ENCODE measurements at regions not wholly inside any gene's neighbourhood (a gene's known extent, or its start where the extent isn't known, plus 50 kb on each side); places are given as distances from the start of the nearest gene placed in this dataset.

DNA sequence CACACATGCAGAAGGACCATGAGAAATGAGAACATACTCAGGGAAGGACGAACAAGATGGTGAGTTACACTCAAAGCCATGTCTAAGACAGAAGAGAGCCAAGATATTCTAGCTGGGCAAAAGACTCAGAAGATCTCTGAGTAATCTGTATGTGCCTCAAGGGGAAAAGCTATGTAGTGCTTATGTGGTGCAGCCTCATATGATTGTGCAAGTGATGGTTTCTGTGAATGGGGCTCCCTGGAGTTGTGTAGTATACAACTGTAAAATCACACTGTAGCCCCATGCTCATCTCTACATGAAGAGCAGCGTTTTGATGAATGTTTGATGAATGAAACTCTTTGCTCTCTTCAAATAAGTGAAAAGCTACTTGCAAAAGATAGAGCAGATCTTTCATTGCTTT lies 57.5 kb downstream of the OSR1 start:
- DNase-seq = no peak

- DNase-seq = no peak
These were observed 58.9 kb downstream of the OSR1 start for GRCh38 chr2:19299522-19299921.

DNA sequence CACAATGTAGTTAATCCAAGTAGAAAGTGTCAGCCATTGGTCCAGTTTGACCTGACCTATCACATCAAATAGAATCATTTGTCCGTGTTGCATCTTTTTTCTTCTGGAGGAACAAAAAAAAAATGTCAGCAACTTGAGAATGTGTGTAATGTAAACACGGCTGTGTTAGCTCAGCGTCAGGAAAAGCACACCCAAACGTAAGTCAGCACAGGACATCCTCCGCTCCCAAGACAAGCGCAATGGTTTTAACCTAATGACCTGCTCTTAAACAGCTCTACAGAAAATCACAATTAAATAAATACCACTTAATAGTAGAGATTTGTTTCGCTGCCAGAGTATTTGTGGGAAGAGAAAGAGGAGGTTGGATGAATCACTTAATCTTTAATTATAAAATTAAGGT lies 59.4 kb downstream of the OSR1 start:
- DNase-seq = no peak

GRCh38 chr2:19297716-19298115 lies 60.7 kb downstream of the OSR1 start:
- DNase-seq = no peak

DNA sequence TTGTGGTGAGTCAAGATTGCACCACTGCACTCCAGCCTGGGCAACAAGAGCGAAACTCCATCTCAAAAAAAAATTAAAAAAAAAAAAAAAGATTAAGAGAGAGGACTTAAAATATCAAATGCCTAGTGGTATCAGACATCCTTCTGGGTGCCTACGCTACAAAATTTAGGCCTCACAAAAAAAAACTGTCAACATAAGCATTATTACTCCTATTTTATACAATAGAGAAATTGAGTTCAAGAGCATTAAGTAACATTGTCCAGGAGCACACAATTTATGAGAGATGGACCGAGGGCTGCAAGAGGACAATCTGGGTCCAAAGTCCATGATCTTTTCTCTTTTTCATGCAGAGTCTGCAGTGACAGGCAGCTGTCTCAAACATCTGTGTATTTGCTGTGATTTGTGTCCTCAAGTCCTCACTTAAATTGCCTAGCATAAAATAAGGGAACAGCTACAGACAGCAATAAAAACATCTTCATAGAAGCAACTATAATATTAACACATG lies 62.4 kb downstream of the OSR1 start:
- no peak for DNase-seq

DNA sequence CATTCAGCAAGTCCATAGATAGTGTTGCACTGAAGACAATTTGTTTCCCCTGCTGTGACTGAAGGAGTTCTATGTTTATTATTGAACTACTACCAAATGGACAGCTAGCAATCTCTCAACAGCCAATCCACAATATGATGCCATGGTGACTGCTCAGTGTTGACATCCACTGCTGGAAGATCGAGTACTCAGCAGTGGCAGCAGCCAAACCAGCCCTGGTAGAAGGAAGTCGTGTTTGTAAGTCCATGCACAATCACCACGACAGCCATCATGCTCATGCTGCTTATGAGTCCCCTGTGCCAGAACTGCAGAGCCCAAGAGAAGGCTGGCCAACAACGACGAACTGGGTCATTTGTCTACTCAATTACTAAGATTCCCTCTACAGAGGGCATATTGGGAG lies 66.4 kb downstream of the OSR1 start:
- DNase-seq = no peak

- no peak for DNase-seq
These were observed 70.1 kb downstream of the OSR1 start for GRCh38 chr2:19288291-19288690.

DNA sequence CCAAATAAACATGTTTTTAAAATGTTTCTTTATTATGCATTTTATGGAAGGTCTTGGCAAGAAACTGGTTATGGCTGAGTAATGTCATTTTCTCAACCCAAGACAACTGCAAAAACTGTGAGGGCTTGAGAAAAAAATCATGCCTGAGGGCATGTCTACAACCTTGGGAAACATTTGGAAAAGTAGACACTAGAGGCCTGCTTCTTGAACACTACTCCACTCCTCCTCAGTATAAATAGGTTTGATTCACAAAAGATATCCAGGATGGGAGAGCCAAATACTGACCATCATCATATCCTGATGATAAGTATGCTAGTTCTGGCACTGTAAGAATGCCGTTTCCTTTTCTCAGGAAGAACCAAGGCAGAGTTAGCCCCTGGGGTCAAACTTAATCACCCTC lies 71.1 kb downstream of the OSR1 start:
- no peak for DNase-seq

GRCh38 chr2:19282305-19282704 lies 76.1 kb downstream of the OSR1 start:
- no peak for DNase-seq

DNA sequence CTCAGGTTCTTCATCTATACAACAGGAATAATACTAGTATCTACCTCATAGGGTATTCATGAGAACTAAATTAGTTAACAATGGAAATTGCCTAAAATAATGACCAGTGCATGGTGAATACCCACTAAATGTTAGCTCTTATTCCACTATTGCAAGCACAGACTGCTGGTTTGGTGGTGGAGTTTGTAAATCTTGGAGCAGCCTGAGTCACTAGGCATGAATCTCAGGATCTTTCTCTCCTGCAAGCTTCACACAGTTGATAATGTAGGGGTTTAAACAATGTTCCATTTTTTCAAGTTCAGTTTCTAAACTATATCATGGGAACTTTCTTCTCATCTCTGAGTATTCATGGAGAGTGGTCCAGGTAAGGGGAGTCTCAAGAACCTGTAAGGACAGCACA lies 84.0 kb downstream of the OSR1 start:
- no peak for DNase-seq

DNA sequence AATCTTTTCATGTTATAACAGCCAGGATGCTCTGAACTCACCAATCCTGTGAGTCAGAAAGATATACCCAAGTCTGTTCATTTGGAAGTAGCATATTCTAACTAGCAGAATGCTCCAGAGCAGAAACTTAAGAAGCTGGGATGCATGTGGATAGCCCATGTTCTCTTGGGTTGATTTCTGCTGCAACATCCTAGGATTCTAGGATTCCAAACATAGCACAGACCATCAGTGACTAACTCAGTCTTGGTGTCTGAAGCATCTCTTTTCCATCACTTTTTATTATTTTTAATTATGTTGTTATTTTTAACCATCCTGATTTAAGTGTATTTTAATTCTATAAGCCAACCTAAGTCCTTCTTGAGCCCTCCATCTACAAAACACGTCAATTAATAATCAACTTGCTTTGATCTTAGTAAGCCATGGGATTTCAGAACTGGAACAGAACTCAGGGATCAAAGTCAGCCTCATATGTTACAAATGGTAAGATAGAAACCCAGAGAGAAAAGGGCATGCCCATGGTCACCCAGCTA lies 85.4 kb downstream of the OSR1 start:
- DNase-seq = no peak

DNA sequence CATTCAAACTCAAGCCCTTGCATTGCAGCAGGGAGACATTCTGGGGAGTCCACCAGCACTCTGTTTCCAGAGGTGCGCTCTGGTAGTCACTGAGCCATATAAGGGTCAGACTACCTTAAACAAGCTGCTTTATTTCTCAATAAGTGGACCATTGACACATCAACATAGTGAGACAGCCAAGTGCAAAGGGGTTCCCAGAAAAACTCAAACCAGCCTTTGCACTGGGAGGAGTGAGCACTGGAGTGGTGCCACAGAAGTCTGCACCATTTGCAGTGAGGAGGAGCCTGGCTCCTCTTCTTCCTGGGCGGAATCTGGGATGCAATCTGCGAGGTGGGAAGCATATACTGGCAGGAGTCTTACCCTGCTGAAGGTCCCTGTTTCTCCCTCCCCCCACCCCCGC lies 86.4 kb downstream of the OSR1 start:
- no peak for DNase-seq

DNA sequence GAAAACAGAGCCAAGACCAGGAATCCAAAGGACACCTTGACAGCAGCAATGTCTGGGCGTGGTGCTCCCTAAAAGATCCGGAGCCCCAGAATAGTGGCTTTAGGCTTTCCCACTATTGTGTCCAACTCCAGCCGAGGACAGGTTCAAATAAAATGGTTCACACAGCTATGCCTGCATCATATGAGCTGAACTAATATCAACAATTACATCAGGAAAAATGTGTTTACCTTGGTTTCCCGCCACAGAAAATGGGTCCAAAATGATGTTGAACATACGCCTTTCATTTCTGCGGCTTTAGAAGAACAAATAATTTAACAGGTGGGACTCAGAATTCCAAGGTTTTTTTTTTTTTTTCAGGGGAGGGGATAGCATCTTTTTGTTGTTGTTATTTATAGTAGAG lies 93.6 kb downstream of the OSR1 start:
- no peak for DNase-seq

DNA sequence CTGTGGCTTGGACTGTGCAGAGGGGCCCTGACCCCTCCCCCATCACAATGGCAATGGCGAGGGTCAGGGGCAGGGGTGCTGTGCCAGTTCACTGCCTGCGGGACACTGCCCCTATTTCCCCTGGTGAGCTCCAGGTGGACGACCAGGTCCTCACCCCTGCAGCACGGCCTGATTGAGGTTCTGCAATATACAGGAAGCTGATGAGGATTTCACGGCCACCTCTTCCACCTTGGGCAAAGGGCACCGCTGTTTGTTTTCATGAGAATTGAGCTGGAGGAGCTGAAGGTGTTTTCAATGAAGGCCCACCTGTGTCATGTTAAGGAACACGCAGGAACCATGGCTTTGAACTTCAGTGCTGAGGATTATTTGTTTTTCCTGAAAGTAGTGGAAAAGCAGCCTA lies 96.3 kb downstream of the OSR1 start:
- no peak for DNase-seq

DNA sequence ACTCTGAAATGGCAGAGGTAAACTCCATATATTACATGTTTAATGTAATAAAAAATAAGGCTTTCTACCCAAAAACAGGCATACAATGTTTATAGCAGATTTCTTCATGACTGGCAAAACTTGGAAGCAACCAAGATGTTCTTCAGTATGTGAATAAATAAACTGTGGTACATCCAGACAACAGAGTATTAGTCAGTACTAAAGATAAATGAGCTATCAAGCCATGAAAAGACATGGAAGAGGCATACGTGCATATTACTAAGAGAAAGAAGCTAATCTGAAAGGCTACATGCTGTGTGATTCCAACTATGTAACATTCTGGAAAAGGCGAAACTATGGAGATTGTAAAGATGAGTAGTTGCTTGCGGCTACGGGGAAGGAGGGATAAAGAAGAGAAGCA lies 97.4 kb downstream of the OSR1 start:
- no peak for DNase-seq

DNA sequence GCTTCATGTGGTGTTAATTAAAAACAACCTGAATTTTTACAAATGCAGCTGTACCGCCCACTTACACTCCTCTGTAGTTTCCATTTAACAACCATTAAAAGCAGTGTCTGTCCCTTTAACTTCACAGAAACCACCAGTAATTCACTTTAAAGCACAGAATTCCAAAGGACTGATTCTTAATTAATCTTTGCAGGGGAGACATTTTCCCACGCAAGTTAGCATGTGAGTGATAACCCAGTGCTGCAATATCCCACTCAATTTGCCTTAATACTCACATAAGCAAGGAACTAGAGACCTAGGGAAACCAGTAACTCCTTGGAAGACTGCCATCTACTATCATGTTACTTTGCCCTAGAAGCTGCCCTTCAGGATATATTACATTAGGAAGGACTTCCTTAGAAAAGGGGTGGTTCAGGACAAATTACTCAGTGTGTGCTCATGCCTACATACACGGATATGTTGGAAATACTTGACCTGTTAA lies 102.3 kb downstream of the OSR1 start:
- no peak for DNase-seq

DNA sequence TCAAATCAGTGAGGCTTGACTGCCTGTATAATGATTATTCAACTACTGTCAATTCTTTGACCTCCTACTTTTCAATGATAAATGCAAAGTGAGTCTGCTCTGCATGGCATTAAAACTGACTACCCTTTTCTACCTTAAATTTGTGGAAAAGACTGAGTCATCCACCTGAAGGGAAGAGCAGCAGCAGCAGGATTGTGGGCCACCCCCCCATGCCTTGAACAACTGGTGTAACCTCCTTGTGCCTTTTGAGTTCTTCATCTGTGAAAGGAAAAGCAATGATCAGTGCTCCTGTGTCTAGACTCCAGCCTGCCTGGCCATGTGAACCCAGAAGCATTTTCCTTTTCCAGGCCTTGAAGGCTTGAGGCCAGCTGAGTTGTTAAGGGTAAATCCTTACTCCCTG lies 102.9 kb downstream of the OSR1 start:
- DNase-seq = no peak

DNA sequence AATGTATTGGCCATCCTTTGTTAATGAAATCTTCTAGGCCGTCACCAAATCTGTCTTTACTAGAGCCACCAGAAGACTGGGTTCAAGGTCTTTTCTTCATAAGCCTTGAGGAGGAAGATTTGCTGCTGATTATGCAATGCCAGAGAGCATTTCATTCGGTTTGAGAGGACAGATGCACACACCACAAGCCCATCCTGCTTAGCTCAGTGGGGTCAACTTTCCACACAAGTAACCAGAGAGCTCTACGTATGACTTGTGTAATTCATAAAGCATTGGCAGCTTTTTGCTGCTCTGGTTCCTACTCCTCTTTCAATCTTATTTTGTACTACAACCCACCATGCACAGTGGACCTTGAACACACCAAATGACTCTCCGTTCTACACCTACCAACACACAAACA lies 106.9 kb downstream of the OSR1 start:
- DNase-seq = no peak

- DNase-seq = no peak
These were observed 107.5 kb downstream of the OSR1 start for GRCh38 chr2:19250906-19251305.

DNA sequence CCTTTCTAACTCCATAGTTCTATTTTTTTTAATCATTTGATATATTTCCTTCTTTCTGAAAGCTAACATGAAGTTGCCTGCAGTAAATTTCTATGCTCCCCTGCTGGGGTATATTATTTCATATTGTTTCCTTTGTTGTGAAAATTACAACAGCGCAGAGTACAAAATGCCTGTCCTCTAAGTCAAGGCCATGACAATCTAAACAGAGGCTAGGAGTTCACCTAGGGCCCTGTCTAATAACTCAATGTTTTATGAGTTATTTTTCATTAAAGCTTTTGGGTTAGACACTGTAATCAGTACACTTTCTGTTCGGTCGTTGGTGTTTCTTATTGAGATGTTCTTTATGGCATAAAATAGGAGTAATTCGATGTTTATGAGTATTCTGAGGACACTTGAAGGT lies 111.2 kb downstream of the OSR1 start:
- DNase-seq = no peak

- DNase-seq = no peak
These were observed 111.9 kb downstream of the OSR1 start for GRCh38 chr2:19246496-19246895.

DNA sequence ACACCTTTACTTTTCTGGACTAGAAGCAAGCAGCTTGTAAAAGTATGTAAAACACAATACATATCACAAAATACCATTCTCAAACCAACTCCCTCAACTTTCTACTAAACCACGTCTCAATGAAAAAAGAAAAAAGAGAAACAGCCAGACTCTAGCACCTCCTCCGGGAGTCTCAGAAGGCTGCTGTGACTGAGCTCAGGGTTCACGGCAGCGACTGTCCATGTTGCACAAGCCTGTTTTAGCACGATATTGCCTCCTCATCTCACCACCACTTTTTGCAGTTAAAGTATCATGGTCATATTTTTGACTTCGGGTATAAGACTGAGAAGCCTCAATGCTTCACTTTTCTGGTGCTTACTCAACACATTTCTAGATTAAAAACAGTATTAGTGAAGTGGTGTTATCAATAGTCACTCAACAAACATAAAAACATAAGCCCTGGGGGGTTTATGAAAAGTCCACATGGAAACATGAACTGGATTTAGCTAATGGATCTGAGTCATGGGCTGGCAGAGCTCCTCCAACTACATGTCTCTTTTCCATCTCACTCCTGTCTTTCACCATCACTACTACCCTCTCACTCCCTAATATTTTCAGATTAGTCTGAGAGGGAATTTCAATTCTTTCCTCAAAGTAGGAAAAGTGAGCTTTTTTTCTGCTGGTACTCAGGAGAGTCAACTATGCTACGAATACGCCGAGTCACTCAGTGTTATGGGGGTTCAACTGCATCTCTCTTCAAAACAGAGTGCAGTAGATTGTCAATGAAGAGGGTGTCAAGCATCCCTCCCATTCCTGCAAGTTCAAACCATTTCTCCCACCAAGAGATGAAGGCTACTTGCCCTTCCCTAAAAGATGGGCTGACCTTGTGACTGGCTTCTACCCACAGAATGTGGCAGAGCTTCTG lies 113.7 kb downstream of the OSR1 start:
- no peak for DNase-seq

- DNase-seq = no peak
These were observed 119.9 kb downstream of the OSR1 start for GRCh38 chr2:19238440-19239060.

DNA sequence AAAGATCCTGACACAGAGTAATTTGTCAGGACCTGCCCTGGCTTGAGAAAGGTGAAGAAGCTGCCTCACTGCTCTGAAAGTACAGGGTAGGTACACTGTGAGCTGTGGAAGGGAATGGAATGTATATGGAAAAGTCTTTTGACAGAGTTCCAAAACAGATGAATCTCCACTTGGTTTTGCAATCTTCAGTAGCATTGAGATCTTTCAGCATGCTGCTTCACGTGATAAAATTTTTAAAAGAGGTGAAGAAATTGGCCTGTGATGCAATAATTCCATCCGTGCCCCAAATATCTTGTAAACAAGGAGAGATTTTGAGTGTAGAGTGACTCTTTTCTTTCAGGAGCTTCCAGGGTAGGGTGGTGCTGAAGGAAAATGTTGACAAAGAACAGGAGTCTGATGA lies 123.1 kb downstream of the OSR1 start:
- no peak for DNase-seq
